ENCODE measurements at regions not wholly inside any gene's neighbourhood (a gene's known extent, or its start where the extent isn't known, plus 50 kb on each side); places are given as distances from the start of the nearest gene placed in this dataset.
"Not testable (repeated sequence)": the region's sequence is repeated elsewhere in the genome, so short reads cannot be mapped to it uniquely, and the experiment has no call there.

DNA sequence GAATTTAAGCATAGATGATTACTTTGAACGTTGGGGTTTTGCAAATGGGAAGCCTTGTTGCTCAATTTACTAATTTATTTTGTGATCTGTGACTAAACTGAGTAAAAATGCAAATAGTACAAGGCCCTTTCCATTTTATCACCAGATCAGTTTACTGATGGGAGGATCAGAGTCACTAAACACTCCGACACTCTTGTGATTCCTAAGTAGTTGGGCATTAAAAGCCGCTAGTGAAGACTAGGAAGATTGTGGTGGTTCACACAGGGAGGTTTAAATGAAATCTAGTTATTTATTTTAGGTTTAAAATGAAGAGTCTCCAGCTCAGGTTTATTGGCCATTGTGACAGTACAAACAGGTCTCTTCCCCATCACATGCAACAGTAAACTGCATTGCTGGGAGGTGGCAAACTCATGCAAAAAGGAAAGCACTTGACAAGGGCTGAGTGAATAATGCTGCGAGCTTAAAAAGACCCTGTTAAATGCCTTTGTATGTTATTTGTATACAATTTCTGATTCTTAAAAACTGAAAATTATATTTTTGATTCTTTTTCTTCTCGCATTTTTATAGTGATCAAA lies 394.8 kb upstream of the FANCL start:
- no peak for DNase-seq

DNA sequence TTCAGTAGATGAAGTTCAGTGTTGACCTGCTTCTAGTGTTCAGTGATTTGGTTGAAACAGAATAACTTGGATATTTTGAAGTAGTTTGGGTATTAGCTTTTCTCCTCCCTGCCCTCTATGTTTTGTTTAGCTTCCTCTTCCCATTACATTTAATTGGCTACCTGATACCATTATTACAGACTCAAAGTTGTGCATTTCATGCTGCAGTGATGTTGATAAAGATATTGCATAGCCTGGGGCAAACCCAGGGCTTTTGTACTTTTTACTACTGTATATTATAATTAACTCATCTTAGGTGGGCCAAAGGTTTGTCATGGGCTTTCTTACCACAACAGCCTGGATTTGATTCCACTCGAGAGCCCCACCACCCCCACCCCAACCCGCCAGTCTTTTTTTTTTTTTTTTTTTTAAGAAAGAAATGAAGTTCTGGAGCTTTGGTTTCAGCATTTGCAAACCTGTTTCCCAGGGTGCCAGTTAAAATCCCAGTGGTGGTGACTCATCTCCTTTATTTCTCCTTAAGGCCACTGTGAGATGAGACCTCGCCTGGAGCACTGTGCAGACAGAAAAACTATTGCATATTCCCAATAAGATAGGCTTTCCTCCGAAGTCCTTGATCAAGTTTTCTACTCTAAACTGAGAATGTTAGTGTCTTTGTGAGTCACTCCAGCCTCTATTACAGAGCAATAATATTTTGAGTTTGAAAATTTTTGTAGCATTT lies 393.7 kb upstream of the FANCL start:
- peak; percentile 23 for DNase-seq

DNA sequence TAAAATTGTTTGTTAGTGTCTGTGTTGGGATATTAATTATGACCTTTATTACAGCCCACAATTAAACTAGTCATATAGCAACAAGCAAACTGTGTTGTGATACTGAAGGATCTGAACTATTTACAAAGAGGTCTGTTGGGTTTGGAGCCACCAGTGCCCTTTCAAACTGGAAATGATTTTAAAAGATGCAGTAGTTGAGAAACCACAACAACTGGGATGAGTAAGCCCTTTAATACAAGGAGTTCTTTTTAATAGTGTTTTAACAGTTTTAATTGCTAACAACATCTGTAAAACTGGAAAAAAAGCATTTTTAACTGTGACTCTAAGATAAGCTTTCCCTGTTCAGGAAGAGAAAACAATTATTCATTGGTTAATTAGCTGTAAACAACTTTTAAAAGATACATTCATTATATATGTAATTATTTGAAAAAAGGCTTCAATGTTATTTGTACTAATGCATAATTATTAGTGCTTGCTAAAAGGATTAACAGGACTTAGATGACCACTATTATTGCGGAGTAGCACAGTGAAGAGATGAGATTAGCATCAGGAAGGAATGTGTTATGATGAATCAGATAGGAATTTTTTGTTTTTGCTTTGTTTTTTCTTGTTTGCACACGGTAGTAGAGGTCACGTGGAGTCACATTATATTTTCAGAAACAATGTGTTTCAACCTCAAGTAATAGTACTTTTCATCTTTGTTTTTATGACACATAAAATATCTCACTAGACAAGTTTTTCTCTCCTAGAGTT lies 392.7 kb upstream of the FANCL start:
- peak; percentile 50 for DNase-seq

DNA sequence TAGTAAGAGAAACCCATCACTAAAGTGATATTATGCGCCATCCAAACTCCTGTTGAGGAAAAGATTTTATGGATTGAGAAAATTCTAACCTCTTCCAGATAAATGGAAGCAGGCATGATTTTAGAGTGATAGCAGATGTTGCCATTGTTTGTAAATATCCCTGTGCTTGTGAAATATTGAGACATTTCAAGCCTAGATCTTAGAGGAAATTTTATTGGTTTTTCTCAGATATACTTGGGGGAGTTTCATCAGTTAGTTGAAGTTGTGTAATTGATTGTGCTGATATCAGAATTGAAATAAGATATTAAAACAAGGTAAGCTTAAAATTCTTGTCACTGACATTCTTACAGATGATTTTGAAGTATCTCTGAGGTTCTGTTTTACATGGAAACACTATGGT lies 390.9 kb upstream of the FANCL start:
- DNase-seq: no peak

DNA sequence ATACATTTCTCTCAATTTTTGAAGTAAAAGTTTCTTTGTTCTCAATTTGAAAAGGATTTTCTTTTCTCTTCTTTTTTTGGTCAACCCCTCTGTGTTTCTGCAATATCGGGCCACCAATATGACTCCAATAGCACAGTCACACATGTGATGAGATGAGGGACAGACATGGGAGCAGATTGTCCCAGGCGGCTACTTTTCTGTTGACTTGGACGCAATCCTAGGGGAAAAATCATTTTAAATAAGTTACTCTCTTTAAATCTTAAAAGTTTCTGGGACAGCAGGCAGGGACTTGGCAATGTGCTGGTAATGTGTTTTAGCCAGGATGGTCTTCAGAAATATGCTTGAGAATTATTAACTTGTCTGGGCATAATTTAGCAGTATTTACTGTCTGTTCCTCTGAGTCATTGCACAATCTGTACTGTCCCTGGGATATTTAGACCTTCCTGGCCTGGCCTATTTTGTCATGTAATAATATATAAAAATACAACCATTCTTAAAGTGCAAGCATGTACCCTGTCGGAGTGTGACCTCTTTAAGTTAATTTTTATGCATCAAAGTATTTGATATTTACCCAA lies 388.5 kb upstream of the FANCL start:
- DNase-seq: no peak

DNA sequence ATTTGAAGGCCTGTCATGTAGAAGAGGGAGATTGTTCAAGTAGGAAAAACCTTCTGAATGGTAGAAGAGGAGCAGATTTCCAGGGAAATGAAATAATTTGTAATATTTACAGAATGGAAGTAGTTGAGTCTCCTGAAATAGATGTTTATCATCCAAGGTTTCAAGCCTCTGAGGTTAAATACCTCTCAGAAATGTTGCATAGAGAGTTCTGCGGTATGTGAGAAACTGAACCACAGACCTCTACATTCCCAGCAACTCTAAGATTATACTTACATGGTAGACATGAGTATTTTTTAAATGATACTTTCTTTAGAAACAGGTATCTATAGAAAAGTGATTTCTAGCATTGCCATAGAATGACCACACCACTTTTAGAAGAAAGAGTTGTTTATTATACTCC lies 379.8 kb upstream of the FANCL start:
- DNase-seq: no peak

DNA sequence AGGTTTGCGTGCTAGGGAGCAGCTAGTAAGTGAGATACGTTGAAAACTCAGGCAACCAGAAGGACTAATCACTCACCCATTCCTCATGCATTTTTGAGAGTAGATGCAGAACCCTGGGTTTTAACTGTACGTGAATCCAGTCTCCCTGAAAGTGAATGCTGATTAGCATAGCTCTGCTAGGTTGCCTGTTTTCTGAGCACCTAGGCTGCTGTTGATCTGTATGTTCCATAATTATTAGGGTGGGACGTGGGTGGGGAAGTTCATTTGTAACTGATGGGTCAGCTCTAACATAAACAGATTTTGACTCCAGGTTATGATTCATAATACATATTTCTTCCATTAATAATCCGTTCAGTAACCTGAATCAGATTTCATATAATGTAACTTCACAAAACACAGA lies 379.0 kb upstream of the FANCL start:
- DNase-seq: peak; percentile 21

DNA sequence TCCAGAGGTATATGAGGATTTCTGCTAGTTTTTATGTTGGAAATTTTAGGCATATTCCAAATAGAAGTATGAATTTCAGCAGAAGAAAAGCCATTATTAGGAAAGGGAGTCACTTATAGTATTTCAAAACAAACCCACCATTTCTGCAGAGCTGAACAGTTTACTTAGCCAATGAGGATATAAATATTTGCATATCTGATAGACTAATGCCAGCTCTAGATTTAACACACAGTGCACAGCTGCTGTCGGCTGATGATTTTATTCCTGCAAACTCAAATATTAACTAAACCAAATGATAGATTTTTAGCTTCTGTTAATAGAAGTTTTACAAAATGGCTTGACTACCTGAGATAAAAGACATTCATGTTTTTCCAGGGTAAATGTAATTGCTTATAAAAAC lies 375.8 kb upstream of the FANCL start:
- DNase-seq: no peak

DNA sequence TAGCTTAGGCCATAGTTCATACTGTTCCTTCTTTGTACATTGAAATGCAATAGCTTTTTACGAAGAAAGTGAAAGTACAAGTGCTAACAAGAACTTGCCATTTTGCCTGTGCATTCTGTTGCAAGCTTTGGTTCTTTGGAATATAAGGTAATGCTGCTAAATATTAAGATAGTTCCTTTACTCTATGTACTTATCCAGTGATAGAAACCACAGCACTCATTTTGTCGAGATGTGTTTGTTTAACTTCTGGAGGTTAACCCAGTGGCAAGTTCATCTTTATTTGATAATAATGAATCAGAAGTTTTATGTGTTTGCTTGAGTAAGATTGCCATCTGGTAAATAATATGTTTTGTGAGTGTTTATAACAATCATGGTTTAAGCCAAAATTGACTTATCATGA lies 373.1 kb upstream of the FANCL start:
- DNase-seq: no peak

DNA sequence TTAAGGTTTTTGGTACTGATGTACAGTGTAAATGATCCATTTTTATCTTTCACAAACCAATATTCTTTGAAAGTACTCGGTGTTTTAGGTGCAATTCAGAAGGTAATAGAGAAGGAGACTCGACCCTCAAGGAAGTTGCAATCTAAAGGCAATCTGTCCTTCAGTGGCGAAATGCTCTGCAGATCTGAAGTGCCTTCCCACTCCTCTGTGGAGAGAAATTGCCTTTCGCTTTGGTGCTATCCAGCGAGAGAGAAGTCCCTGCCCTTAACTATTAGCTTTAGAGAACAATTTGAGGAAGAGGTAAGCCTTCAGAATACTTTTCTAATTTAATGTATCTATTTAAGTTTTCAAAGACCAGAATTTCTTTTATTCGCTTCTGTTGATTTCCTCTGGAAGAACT lies 371.8 kb upstream of the FANCL start:
- no peak for DNase-seq

DNA sequence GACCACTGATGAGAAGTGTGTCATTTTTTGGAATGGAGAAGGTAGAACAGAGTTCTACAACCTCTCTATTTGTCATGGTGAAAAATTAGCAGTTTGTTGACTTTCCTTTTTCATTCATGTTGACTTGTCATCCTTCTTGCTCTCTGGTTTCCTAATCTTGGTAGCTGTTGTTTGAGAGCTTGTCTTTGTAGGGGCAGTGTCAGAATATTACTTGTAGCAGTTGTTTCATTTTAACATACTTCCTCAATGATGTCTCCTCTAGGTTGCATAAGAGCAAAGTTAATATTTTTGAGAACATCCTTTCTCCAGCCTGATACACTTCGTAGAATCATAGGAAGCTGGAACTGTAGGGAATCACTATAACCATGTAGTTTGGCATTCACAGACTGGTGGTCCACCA lies 368.2 kb upstream of the FANCL start:
- DNase-seq: no peak

DNA sequence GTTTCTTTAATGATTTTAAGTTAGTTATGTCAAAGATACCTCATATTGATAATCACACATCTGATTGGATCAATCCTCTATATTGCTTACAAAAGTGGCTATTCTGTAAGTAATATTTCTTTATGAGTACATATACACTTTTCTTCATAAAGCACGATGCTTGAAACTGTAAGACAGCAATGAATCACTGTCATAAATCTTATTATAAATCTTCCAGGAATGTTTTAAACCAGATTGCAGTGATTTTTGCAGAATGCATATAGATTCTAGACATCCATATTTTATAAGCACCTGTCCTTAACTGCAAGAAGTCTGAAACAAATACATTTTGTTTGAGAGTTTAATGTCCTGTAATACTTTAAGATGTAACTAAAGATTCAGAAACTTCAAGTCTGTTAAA lies 367.0 kb upstream of the FANCL start:
- no peak for DNase-seq

DNA sequence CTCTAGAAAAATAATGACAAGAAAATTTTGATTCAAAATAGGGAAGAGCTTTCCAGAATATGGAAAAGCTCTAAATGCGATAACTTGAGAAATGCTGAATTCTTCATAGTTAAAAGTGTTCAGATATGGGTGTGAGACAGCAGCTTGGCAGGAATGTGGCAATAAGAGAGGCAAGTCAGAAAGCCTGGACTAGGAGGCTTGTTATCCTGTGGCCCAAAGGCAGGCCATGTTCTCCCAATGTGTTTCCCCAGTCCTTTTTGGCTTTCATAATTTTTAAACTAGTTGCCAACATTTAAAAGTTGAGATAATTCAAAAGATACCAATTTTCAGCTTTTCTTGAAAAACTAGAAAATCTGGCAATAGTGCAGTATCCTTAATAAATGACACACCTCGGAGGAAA lies 366.3 kb upstream of the FANCL start:
- DNase-seq: no peak

DNA sequence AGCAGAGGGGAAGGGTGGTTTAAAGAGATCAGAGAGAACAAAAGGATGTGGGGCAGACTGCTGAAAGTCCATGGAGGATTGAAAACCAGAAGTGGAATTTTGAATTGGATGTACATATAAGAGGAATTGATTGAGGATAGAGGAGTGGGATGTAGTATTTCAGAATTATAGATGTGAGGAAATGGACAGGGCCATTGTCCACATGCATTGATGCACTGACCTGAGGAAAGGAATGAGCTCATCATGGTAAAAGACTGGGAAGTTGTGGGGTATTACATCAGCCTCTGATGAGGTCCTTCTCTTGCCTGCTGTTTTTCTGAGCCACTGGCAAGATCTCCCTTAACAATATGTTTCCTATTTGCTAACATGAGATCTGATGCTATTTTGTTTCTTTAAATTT lies 365.7 kb upstream of the FANCL start:
- peak; percentile 68 for DNase-seq

DNA sequence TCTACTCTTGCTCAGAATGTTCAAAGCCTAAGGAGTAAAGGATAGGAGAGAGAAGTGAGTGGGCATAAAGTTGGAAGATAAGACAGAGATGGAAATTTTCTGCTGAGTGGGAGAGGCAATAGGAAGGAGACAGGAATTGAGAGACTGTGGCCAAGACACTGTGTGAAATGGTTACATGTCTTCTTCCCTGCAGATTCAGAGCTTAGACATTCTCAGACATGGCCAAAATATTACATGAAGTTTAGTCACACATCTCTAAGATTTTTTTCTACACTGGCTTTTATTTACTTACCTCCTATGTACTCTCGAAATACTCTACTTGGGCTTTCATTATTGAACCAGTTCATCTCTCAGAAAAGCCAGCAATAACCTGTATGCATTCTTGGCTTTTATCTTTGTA lies 363.0 kb upstream of the FANCL start:
- peak; percentile 59 for DNase-seq

DNA sequence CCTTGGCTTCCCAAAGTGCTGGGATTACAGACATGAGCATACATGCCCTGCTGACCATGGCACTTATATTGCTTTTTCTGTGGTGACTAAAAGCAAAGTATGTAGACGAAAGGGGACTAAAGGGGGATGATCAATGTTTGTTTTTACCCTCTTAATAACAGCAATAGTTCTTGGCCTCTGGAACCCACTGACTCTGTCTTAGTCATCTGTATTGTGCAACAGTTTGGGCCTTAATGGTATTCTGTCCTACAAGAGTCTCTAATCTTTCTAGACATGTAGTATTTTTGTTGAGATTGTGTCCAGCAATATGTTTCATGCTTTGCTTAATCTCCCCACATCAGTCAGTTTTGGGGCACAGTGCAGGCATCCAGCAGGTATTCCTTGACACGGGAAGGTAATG lies 359.9 kb upstream of the FANCL start:
- DNase-seq: peak; percentile 55

DNA sequence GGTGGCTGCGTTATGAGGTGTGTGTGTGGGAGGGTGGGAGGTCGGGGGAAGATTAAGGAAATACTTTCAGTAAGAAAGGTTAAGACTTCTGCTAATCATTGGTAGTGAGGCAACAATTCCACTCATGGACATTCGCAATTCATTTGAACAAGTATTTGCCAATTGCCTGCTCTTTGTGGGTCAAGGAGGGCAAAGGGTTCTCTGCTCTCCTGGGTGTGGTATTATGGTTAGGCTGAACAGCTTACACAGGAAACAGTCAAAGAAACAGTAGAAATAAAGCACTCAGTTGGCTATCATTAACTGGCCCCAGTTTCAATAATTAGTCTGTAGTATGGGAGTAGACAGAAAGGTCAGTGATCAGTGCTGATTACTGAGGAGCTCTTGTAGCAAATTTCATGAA lies 357.0 kb upstream of the FANCL start:
- DNase-seq: no peak

DNA sequence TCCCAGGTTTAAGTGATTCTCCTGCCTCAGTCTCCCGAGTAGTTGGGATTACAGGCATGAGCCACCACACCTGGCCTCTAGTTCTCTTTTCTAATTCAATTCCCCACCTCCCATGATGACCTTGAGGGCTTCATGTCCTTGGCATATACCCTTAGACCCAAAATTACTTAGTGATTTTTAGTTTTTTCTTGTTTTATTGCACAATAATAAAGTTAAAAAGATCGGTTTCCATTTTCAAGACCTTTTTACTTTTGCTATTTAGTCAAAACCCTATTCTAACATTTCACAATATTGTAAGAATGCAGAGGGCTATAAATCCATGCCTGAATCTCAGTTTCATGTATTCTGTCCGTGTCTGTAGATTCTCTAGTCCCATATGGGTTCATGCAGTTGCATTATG lies 354.6 kb upstream of the FANCL start:
- DNase-seq: no peak

DNA sequence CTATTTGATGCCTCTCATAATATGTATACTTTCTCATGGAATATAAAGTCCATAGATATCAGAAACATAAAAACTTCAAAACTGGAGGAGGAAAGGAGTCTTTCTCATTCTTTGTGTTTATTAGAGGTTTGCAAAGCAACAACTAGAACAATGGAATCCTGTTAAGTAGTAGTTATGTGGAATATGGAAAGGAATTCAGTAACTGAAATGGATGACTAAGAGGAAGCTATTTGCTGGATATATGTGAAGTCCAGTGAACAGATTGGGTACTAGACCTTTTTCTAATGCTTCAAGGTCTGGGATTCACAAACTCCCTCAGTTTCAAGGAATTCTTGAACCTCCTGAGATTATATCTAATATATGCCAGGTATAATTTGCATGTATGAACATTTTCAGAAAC lies 353.6 kb upstream of the FANCL start:
- peak; percentile 30 for DNase-seq

DNA sequence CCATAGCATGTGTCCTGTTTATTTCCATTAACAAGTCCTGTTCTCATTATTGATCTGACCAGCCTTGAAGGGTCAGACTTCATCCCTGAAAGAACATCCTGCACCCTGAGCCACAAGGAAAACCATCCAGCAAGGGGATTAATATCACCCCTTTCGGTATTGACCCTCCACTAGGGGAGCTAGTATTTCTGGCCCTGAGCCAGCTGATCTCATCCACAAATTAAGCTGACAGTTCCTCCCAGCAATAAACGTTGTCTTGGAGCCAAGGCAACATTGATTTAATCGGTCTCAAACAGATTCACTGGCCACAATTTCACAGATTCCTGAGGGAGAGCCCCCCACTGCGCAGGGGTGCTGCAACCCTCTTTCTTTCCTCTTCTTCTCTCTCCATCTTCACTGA lies 353.1 kb upstream of the FANCL start:
- peak; percentile 19 for DNase-seq

DNA sequence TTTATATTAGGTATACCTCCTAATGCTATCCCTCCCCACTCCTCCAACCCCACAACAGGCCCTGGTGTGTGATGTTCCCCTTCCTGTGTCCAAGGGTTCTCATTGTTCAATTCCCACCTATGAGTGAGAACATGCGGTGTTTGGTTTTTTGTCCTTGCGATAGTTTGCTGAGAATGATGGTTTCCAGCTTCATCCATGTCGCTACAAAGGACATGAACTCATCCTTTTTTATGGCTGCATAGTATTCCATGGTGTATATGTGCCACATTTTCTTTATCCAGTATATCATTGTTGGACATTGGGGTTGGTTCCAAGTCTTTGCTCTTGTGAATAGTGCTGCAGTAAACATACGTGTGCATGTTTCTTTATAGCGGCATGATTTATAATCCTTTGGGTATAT lies 345.1 kb upstream of the FANCL start:
- DNase-seq: not testable (repeated sequence)

DNA sequence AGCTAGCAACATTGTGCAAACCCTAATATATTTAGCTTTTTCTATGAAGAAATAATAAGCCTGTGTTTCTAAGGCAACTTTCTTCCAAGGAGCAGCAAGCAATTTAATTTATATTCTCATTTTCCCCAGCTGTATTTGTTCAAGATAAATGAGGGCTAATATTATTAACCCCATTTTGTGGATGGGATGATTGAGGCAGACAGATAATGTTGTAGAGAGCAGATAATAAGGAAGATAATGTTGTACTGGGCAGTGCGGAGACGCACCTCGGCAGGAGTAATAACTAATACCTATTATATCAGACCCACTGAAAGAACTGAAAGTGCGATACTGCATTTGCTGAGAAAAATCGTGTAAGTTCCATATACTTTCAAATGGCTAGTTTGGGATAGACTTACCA lies 344.1 kb upstream of the FANCL start:
- DNase-seq: no peak

DNA sequence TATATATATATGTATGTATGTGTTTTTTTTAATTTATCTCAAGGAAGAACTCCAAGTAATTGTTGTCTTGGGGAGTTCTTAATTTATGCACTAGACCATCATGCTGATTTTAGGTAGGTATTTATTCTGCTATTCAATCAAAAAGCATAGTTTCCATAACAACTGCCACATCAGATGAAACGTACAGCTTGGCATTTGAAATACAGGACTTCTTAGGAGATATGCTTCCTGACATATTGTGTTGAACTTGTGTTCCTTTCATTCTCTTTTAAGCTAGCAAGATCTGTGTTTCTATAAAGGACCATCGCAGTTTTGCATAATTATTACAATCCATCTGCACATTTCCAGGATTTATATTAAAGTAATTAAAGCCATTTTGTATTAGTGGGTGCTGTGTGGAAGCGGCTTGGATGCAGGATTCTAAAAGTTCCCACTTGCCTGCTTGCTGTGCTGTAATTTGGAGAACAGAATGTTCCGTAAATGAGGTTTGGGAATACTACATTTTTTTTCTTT lies 343.5 kb upstream of the FANCL start:
- no peak for DNase-seq

DNA sequence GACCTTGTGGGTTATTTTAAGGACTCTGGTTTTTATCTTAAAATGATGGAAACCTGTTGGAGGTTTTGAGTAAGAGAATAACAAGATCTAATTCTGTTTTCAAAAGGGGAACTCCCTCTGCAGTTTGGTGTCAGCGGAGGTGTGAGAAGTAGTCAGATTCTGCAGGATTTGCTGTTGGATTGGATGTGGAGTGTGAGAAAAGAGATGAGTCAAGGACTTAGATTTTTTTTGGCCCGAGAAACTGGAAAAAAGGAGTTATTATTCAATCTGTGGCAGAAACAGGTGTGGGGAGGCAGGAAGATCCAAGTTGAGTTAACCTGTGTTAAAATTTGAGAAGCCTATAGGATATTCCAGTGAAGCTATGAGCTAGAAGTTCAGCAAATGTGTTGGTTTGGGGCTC lies 337.2 kb upstream of the FANCL start:
- DNase-seq: no peak
